HG03354 (cell line): ENCODE measurements at regions not wholly inside any gene's neighbourhood (a gene's known extent, or its start where the extent isn't known, plus 50 kb on each side); places are given as distances from the start of the nearest gene placed in this dataset.

Experiments
- ATAC-seq: cut with Tn5 transposase; IDR thresholded peaks from one replicate; pipeline ENCODE4 v1.9.1; 2021; ENCODE audit warnings: mild to moderate bottlenecking; ENCODE audit not compliant: unreplicated experiment, poor library complexity, severe bottlenecking

DNA sequence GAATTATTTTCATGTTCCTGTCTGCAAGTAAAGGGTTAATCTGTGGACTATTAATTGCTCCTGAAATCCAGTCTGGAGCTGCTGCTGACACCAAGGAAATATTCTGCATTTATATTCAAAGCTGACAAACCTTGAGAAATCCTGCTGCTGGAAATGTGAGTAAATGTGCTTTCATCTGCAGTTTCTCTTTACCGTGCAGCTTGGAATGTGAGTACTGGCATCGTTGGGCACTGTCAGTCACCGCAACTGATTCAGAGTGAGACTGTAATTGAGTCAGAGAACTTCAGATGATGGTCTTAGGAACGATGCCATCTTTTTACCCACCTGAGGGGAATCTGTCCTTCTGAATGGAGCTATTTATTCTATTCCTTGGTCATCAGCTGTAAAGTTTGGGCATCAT lies 420.6 kb downstream of the SIPA1L2 start:
- no peak for ATAC-seq

DNA sequence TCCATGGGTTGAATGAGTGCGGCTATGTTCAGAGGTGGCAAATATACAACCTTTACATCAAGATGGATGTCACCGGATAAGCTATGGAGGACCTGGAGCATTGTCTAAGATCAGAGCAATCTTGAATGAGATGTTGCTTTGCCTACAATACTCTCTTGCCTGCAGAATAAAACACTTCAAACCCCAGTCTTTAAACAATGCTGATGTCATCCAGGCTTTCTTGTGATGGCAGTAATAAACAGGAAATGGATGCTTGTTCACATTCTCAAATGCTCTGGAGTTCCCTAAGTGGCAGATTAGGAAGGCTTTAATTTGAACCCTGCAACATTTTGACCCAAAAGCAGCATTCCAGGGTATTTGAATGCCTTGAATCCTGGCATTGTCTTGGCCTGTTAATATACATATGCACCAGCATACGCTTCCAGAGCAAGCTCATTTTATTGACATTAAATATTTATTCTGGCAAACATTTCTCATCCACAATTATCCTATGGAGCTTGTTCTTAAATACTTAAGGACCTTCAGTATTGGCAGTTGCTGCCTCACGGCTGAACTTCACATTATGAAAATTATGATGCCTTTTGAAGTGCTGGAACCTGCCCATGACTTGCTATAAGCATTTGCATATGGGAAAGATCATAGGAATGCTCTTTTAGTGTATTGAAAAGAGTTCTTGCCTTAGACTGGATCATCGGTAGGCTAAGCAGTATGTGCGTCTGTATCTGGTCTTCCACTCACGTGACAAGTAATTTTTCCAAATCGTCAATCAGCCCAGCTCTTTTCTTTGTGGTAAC lies 422.7 kb downstream of the SIPA1L2 start:
- no peak for ATAC-seq

DNA sequence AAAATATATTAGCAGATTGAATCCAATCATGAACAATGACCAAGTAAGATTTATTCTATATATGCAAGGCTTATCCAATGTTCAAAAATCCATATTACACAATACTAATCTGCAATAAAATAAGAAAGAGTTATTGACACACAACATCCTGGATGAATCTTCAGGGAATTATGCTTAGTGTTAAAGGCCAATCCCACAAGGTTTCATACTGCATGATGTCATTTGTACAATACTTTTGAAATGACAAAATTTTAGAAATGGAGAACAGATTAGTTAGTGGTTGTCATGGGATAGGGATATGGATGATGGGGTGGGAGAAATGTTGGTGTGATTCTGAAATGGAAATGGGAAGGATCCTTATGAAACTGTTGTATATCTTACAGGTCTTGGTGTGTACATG lies 425.7 kb downstream of the SIPA1L2 start:
- no peak for ATAC-seq

DNA sequence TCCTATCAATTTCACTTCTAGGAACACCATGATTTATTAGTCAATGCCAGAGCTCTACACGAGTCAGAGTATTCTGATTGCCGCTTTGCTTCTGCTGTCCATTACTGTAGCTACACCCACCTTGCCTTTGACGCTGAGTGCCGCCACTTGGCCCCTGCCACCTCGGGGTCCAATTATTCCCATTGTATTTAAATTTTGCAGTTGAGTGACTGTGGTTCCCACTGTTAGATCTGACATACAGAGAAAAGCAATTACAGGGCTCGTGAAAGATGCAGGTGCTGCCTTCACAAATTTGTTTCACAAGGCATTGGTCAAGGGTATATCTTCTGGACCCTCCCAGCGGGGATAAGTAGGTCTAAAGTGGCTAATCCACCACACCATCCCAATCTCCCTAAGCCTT lies 428.9 kb downstream of the SIPA1L2 start:
- ATAC-seq: no peak

DNA sequence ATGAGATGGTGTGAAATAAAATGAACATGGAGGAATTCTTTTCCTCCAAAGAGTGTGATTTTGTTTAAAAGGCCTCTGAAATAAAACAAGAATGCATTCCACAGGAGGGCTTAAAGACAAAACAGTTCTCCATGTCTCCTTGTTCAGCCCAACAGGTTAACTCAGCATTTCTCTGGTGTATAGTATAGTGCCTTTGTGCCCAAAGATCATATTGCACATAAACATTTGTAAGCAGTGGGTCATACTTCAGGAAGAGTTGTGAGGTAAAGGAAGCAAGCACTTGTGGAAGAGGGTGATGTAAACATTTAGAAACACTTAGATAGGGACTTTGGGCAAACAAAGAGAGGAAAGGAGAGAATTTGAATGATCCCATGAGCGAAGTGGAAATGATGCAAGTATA lies 433.9 kb downstream of the SIPA1L2 start:
- no peak for ATAC-seq

DNA sequence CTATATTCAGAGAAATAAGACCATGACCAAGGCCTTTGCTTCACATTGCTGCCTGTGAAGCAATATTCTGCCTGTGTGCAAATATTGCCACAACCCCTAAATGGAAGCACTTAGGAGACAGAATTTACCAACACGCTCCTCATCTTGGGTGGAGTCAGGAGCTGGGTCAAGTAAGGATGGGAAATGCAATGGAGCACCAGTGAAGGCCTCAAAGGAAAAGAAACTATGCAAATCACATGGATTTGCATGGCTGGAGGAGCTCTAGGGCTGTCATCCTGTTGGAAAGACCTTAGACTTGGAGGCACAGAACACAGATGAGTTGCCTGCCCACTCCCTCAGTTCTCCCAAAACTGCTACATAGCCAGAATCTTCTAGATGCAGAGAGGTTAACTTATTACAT lies 435.5 kb downstream of the SIPA1L2 start:
- no peak for ATAC-seq

DNA sequence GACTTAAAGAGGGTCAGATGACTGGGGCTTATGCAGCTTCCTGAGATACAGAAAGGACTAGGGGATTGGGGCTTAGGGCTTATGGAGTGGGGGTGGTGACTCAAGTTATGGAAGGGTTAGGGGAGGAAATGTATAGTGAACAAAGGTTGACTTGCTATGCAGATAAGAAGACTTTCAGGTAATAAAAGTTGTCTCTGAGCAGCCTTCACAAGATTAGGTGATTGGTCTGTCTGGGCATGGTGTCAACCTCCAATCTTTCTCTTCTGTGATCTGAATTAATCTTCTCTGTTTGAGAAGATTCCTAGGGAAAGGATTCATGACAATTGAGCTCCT lies 436.5 kb downstream of the SIPA1L2 start:
- no peak for ATAC-seq

DNA sequence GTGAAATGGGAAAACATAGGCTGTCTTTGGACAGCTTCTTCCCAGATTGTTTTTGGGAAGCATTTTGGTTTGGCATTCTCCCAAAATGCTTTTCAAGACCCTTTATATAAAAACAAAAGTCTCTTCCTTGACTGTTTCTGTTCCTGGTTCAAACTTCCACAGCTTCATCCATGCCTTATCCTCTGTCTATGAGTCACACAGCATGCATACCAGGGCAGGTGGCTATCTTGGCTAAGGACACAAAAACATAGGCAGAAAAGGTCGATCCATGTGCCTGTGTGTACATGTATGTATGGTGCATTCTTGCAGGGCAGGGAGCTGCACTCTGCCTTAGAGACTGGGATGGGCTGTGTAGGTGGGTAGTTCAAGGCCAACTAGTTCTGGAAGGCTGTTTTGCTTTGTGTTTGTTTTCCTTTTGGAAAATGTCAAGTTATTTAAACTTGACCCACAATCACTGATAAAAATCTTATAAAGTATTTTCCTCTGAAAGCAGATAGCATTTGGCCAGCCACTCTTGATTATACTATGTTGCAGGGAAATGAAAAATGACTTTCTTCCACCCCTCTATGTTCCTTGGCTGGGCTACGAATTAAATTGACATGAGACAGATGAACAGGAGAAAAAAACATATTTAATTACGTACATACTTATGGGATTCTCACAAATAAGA lies 437.0 kb downstream of the SIPA1L2 start:
- no peak for ATAC-seq

DNA sequence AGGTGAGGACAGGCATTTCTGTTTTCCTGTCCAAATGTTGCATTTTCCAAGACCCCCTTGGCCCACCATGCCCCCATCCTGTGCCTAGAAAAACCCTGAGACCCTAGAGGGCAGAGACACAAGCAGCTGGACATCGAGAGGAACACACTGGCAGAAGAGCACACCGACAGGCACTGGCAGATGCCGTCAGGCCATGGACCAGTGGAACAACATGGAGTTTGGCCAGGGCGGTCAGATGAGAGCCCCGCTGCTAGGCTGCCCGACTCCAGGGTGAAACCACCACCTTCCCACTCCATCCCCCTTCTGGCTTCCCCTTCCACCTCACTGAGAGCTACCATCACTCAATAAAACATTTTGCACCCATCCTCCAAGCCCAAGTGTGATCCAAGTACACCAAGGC lies 438.4 kb downstream of the SIPA1L2 start:
- ATAC-seq: no peak

DNA sequence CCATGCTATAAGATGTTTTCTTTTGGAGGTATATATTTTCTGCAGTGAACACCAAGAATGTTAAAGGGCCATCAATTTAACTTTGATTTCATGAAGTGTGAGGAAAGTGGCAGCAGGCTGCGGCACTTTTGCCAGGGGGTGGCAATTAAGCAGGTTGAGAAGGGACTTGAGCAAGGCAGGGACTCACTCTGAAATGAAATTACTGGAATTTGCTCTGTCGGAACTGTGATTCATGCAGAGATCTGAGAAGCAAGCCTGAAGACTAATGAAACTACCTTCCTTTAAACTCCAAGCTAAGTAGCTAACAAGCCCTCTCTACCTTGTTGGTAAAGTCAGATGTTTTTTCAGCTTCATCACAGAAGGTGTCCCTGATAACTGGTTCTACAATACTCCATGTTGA lies 441.6 kb downstream of the SIPA1L2 start:
- ATAC-seq: no peak

DNA sequence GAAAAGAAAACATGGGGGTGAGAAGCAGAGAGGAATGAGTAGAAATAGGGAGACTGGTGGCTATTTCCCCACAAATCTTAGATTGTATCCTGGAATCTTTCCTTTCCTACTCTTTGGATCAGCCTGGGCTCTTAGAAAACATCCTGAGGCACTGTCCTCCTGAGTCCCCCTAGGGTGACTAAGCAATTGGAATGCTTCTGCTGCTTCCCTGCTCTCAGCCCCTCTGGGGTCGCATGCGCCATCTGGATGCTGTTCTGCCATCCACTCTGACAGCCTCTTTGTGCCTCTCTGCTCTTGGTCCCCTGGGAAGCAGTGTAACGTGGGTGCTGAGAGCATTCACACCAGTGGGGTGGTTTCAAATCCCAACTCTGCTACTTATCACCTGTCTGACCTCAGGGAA lies 443.0 kb downstream of the SIPA1L2 start:
- ATAC-seq: no peak

DNA sequence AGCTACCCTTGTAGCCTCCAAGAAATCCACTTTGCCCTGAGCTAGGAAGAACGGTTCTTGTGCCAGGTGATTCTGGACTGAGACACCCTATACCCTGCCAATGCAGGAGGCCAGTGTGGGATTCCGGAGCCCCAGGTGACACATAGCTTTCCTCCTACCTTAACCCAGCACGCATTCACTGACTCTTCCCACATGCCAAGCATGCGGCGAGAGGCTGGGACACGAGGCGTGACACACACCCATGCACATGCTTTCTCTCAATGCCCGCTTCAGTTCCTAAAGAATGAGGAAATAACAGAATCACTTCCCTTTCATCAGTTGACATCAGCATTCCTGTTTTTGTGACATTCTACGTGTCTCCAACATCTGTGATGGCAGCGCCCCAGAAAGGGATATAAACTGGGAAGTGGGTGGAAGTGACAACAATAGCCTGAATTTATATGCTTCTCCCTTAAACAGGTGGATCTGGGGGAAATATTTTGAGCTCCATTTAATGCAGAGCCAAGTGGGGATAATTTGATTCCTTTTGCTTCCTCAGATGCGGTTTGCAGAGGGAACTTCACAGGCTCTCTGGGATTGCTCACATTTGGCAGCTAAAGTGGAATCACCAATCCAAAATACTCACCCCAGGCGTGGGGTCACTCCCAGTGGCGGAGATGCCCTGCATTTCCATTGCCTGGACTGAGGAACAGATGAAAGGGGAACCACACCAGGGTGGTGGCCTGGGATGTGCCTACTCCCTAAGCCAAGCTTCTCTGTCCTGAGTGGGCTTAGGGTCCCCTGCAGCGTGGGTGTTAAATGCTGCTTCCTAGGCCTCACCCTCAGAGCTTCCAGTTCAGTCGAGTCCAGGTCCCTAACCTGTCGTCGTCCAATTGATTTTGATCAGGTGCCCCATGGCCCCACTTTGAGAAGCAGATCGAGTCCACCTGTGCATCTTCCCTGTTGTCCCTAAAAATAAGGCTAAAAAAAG lies 445.1 kb downstream of the SIPA1L2 start:
- no peak for ATAC-seq

DNA sequence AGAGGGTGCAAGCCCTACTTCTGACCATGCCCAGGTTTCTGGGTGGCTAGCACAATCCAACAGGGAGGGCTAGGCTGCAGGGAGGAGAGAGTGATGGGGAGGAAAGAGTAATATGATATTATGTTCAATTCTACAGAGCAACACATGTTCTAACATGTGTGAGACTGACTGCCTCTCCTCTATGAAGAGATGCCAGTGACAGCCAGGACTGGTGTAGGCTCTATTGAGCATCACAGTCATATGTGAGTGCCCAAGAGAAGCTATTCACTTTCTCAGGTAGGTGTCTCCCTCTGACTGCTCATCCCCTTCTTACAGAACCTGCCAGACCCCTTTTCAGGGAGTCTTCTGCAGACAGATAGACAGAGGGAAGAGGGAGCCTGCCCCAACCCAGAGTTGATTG lies 446.1 kb downstream of the SIPA1L2 start:
- no peak for ATAC-seq

DNA sequence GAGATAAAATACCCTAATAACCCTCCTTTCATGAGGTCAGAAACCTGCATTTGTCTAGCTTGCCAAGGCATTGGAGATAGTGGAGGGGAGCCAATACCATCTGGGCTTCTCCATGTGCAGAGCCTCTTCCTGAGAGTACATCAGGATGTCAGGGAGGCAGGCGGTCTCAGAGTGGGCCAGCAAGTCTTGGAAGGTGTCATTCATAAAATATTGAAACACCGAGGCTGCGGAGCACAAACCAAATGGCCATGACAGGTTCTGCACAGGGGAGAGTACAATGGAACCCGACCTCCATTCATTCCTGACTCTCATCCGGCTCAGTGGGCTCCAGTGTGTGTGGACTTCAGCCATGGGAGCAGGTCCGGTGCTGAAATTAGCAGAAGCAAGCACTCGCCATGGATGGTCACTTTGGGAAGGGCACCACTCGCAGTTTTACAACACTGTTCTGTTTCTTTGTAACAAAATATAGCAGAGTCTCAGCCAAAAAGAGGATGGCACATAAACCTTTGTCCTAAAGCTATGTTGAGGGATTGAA lies 446.6 kb downstream of the SIPA1L2 start:
- no peak for ATAC-seq

DNA sequence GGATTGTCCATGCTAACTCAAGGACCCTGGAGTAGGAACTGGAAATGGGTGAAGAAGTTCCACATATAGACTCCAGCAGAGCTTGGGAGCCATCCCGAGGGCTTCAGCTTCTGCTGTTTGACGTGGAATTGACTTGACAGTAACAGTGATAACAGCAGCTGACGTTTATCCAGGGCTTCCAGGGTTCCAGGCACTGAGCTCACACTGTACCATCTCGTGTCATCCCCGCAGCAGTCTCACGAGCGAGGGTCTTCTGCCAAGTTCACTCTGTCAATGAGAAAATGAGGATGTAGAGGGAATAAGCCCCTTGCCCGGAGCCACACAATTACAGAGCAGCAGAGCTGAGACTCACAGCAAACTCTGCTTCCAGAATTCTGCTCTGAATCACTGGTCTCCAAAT lies 447.7 kb downstream of the SIPA1L2 start:
- ATAC-seq: no peak

DNA sequence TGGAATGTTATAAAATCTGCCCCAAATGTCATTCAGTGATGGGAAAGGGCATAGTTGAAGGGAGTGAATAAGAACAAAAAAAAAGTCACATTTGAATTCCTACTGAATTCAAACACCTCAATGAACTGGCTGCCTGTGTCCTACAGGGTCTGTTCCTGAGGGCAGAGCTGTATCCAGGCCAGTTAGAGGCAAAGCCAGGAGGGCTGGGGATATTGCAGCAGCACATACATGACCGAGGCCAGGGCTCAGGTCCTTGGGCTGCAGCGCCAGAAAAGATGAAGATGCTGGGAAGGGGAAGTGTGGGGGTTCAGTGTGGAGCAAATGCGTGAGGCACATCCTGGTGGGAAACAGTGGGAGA lies 449.2 kb downstream of the SIPA1L2 start:
- no peak for ATAC-seq

DNA sequence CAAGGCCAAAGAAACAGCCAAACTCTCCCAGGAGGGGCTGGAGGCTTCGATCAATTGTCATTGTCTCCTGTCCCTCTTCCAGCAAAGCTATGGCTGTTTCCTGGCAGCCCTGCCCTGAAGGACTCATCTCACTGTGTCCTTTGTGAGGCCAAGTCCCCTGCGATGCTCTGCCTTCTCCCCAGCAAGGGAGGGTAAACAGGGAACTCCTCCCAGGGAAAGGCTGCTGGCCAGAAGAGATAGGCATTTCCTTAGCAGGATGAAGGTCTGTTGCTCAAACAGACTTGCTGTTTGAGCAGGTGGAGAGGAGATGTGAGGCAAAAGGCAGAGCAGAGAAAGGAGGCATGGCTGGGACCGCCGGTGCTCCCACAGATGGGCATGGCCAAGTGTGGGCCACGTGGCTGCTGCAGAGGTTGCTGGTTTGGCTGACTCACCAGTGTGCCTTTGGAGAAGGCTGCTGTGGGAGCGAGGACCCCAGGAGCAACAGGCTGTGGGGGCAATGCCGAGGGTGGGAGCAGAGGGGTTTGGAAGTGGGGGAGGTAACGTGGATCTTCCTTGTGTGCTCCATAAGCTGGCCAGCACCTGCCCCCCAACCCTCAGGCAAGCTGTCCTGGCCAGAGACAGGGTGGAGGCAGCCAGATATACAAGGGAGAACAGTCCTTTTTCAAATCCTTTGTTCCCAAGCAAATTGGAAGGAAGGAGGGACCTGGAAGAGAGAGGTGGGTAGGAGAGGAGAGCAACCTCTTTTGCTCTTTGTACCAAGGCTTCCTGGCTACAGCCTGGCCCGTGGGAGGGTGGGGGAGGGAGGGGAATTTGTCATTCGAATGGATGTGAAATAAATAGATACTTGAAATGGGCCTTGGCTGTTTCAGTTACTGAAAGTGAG lies 449.8 kb downstream of the SIPA1L2 start:
- ATAC-seq: no peak

DNA sequence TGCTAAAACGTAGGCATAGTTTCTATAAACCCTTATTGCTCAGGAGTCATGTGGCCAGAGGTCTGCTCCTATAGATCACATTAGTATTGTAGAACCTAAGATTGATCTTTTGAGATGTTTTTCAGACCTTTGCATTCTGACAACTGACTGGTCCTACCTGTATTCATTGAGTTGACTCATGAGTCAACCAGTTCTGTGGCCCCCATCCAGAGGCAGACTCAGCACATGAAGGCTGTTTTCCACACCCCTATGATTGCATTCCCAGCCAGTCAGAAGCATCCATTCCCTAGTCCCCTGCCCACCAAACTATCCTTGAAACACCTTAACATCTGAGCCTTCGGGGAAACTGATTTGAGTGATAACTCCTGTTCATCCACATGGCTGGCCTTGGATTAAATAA lies 451.7 kb downstream of the SIPA1L2 start:
- ATAC-seq: no peak

DNA sequence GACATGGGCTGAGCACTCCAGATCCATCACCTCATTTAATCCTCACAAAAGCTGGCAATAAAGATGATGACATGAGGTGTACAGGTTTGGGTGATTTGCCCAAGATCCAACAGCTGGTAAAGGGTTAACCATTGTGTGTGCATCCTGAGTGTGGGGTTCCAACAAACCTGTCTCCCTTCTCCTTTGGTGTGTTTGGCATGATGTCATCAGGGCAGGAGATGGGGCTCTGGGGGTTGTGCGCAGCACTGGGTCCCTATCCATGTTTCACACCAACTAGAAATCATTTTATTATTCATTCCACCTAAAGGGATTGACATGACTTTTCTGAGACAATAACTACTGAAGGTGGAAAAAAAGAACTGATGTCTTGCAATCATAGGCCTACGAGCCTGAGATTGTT lies 452.5 kb downstream of the SIPA1L2 start:
- ATAC-seq: no peak

DNA sequence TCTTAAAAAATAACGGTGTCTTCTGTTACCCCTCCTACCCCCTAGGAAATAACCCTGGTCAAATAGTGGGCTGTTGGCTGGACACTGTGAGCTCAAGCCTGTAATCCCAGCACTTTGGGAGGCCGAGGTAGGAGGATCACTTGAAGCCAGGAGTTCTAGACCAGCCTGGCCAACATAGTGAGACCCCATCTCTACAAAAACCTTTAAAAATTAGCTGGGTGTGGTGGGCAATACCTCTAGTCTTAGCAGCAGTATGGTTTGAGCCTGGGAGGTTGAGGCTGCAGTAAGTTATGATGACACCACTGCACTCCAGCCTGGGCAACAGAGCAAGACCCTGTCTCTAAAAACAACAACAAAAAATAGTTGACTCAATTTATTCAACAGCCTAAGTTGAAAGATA lies 453.7 kb downstream of the SIPA1L2 start:
- no peak for ATAC-seq
